ENCODE measurements at regions not wholly inside any gene's neighbourhood (a gene's known extent, or its start where the extent isn't known, plus 50 kb on each side); places are given as distances from the start of the nearest gene placed in this dataset.

GRCh38 chr6:33925936-33926335 is 122.1 kb upstream of the MLN start:
- no peak for DNase-seq (ENCODE audit: low spot score in 2 of 2)
- H3K4me3 ChIP-seq (ENCODE audit: low read depth, poor library complexity, severe bottlenecking), result no peak overlapping the region
- 58 to 65% methylated on average over 8 of the region's 8 CpGs for WGBS, 2 donors
- TF ChIP-seq POLR2A (IDR thresholded peaks at IDR 0.05) (no peak), CTCF (IDR thresholded peaks at IDR 0.05) (no peak)
- intact Hi-C loops (cut with DNase I; ENCODE audit: low total_unique reads), result loop anchor here (10.0 kb wide), 1 partner anchor 189 kb away; no protein-coding TSS in a partner anchor

- WGBS, 2 donors, result 88 to 92% methylated on average over 7 of the region's 7 CpGs
- H3K4me3 ChIP-seq (ENCODE audit: low read depth, poor library complexity, severe bottlenecking), result no peak overlapping the region
- no peak for TF ChIP-seq CTCF (IDR thresholded peaks at IDR 0.05)
- TF ChIP-seq POLR2A (IDR thresholded peaks at IDR 0.05), result no peak
- DNase-seq (ENCODE audit: low spot score in 2 of 2), result no peak
- intact Hi-C loops (cut with DNase I; ENCODE audit: low total_unique reads), result loop anchor here (10.0 kb wide), 1 partner anchor 190 kb away; no protein-coding TSS in a partner anchor
Measured at GRCh38 chr6:33925210-33925609, 121.4 kb upstream of the MLN start.

GRCh38 chr6:33924681-33925080 is 120.9 kb upstream of the MLN start:
- 100% methylated on average over 4 of the region's 4 CpGs for WGBS, 2 donors
- no peak for TF ChIP-seq POLR2A (IDR thresholded peaks at IDR 0.05)
- TF ChIP-seq CTCF (IDR thresholded peaks at IDR 0.05), result no peak
- DNase-seq (ENCODE audit: low spot score in 2 of 2), result no peak
- intact Hi-C loops (cut with DNase I; ENCODE audit: low total_unique reads), result loop anchor here (10.0 kb wide), 1 partner anchor 190 kb away; no protein-coding TSS in a partner anchor
- H3K4me3 ChIP-seq (ENCODE audit: low read depth, poor library complexity, severe bottlenecking), result no peak overlapping the region

GRCh38 chr6:33923857-33924514 is 120.2 kb upstream of the MLN start:
- intact Hi-C loops (cut with DNase I; ENCODE audit: low total_unique reads), result loop anchor here (10.0 kb wide), 1 partner anchor 191 kb away; no protein-coding TSS in a partner anchor
- 62 to 77% methylated on average over 8 to 10 of the region's 10 CpGs for WGBS, 2 donors
- no peak for TF ChIP-seq POLR2A (IDR thresholded peaks at IDR 0.05)
- no peak for TF ChIP-seq CTCF (IDR thresholded peaks at IDR 0.05)

GRCh38 chr6:33921745-33922144 is 117.9 kb upstream of the MLN start:
- WGBS, 2 donors, result 91 to 93% methylated on average over 5 of the region's 5 CpGs
- no peak for TF ChIP-seq POLR2A (IDR thresholded peaks at IDR 0.05)
- TF ChIP-seq CTCF (IDR thresholded peaks at IDR 0.05), result no peak
- DNase-seq (ENCODE audit: low spot score in 2 of 2), result no peak
- H3K4me3 ChIP-seq (ENCODE audit: low read depth, poor library complexity, severe bottlenecking), result no peak overlapping the region
- intact Hi-C loops (cut with DNase I; ENCODE audit: low total_unique reads), result loop anchor here (10.0 kb wide), 1 partner anchor 193 kb away; no protein-coding TSS in a partner anchor

More at GRCh38 chr6:33923857-33924514, 120.2 kb upstream of the MLN start:
- no peak for DNase-seq (ENCODE audit: low spot score in 2 of 2)
- no peak overlapping the region for H3K4me3 ChIP-seq (ENCODE audit: low read depth, poor library complexity, severe bottlenecking)

All from lower leg skin (tissue), 4 donors.